Mucosa of stomach (tissue), 1 donor: ENCODE measurements at regions not wholly inside any gene's neighbourhood (a gene's known extent, or its start where the extent isn't known, plus 50 kb on each side); places are given as distances from the start of the nearest gene placed in this dataset.

Source experiments
- H3K27me3 ChIP-seq: one replicate; pipeline ENCODE4 v1.7.0; 2013; ENCODE audit warnings: mild to moderate bottlenecking, low read length; ENCODE audit not compliant: control insufficient read depth, insufficient read depth
- H3K36me3 ChIP-seq: one replicate; pipeline ENCODE4 v1.7.0; 2013; ENCODE audit warnings: low read length; ENCODE audit not compliant: control insufficient read depth, insufficient read depth
- H3K4me1 ChIP-seq: one replicate; pipeline ENCODE4 v1.7.0; 2013; ENCODE audit warnings: mild to moderate bottlenecking, low read length; ENCODE audit not compliant: control insufficient read depth, insufficient read depth
- H3K4me3 ChIP-seq: one replicate; pipeline ENCODE4 v1.7.0; 2013; ENCODE audit warnings: low read length
- H3K9ac ChIP-seq: one replicate; pipeline ENCODE4 v1.7.0; 2013; ENCODE audit warnings: mild to moderate bottlenecking, low read length, moderate library complexity
- H3K9me3 ChIP-seq: one replicate; pipeline ENCODE4 v1.7.0; 2013; ENCODE audit warnings: mild to moderate bottlenecking, low read length, moderate library complexity; ENCODE audit not compliant: control insufficient read depth
- donor health status: Pancreatic carcinoma.

DNA sequence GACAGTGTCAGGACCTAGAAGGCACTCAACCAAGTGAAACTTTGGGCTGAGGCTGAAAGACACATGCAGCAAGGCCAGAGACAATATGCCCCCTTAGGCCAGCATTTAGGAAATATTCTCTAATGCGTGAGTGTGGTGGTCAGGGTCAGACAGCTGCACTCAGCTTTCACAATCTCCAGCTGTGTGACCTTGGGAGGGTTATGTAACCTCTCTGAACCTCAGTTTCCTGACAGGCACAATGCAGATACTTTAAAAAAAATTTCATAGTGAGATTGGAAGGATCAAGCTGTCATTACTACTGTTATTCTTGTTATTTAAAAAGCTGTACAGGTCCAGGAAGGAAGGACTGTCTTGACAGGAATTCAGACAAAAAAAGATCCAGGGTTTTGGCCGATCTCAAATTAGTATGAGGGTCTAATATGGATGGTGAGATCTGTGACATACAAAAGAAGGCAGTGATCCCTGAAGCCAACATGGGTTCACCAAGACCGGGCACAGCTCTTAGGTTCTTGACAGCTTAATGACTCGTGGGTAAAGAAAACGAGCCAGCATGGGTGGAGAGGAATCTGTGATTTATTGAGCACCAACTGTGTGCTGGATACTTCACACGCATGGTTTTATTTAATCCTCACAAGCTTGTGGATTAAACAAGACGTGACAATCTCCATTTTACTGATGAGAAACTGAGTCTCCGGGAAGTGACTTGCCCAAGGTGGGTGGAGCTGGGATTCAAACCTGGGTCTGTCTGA lies 54.6 kb upstream of the POU3F1 start:
- no peak overlapping the region for H3K4me3 ChIP-seq
- H3K9me3 ChIP-seq, result no peaks in the 10 kb centered on the region
- H3K4me1 ChIP-seq, result no peaks in the 10 kb centered on the region
- H3K9ac ChIP-seq, result no peak overlapping the region
- H3K27me3 ChIP-seq, result no peaks in the 10 kb centered on the region
- no peaks in the 10 kb centered on the region for H3K36me3 ChIP-seq

DNA sequence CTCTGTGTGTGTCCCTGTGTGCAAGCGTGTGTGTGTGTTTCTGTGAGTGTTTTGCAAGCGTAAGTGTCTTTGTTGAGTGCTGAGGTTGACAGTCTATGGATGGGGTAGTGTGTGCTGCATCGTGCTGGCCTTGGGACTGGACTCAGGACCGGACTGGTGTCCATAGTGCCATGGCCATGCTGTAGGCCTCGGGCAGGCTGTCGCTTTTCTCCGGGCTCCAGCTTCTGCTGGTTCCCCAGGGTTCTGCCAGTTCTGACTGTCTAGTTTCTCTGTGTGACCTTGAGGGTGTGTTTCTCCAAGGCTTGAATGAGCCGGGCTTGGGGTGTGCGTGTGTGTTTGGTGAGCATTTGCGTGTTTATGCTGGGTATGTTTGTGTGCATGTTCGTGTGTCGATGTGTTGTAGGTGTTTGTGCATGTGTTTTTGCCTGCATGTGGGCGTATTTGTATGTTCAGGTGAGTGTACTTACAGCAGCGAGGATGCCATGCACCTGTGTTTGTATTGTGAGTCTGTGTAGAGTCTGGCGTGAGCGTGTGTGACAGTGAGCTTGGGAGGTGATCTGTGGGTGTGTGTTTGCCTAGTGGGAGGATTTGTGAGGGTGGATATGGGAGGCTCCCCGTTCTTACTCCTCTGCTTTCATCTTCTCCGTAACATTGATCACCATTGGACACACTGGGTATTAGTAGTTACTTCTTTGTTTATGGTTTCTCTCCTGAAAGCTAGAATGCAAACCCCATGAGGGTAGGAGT lies 51.7 kb upstream of the POU3F1 start:
- Histone ChIP-seq H3K9me3 (no peaks in the 10 kb centered on the region), H3K9ac (no peak overlapping the region), H3K4me1 (no peaks in the 10 kb centered on the region), H3K27me3 (no peaks in the 10 kb centered on the region), H3K36me3 (no peaks in the 10 kb centered on the region), H3K4me3 (no peak overlapping the region)

DNA sequence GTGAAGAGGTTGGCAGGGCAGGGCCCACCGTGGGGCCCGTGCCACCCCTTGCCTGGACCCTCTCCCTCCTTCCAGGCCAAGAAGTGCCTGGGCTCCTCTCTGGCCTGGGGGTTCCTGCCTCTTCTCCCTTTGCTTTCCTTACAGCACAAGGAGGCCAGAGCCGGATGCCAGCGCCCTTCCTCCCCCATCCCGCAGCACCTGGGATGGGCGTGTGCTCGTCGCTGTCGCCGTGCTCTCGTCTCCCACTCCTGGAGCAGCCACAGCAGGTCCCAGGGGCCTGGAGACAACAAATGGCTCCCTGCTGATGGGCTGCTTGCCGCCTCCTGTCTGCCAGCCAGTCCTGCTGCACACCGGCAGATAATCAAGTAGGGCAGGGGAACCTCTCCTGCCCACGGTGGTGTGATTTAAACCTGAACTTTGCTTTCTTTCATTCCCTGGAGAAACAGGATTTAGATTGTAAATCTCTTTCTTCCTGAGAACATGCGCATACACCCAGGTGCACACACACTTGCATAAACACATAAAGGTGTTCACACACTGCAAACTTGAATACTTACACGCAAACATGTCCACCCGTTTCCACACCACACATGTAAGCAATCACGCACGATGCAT lies 50.8 kb upstream of the POU3F1 start:
- no peaks in the 10 kb centered on the region for H3K27me3 ChIP-seq
- no peaks in the 10 kb centered on the region for H3K4me1 ChIP-seq

More for the DNA sequence above, 50.8 kb upstream of the POU3F1 start:
- Histone ChIP-seq H3K9me3 (no peaks in the 10 kb centered on the region), H3K9ac (no peak overlapping the region), H3K4me3 (no peak overlapping the region), H3K36me3 (no peaks in the 10 kb centered on the region)
